ENCODE measurements at regions not wholly inside any gene's neighbourhood (a gene's known extent, or its start where the extent isn't known, plus 50 kb on each side); places are given as distances from the start of the nearest gene placed in this dataset.

DNA sequence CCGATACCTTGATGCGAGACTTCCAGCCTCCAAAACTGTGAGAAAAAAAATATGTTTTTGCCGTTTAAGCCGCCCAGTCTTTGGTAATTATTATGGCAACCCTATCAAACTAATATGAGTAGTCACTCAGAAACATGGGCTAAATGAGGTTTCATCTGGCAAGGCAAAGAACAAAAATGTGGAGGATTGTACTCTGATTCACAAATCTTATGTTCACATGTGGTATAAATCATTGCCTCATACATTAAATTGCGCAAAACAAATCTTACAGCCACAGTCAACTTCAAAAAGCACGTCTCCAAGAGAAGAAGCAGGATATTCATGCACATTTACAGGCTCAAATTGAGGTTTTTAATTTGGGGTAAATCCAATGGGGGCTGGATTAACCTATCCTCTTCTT lies 1435.4 kb upstream of the LRRTM1 start:
- intact Hi-C loops (cut with DNase I): no loop called here
- DNase-seq (ENCODE audit: missing footprints) (no peak), ATAC-seq (no peak)

DNA sequence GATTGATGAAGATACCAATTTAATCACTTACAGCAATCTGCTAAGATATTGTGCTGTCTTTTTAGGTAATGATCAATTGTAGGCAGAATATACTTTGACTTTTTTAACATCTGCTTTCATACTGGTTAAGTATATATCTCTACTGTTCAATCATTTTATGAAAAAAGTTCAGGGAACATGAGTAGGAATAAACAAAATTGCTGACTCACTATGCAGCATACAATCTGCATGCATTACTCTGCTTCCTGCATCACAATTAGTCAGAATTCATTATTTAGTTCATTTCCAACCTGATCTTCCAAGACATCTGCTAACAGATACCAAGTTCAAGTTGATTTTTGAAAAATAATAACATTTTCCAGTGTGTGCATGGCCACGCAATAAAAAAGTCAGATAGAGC lies 1430.4 kb upstream of the LRRTM1 start:
- DNase-seq (ENCODE audit: missing footprints): no peak
- intact Hi-C loops (cut with DNase I): no loop called here

DNA sequence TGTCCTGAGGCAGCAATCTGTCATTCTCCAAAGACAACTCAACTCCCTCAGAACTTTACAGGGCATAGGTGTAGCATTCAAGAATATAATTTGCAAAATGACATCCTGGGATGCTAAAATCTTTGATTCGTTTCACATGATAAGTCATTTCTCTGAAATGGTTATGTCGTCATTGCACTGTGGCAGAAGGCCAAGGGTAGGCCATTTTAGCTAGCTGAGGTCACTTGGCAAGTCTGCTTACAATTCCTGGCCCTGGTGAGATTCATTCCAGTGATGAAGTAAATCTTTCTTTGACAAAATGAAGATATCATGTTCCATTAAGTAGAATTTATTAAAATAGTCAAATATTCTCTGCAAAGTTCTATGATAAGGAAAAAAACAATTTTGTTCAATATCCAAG lies 1410.3 kb upstream of the LRRTM1 start:
- intact Hi-C loops (cut with DNase I): no loop called here
- no peak for ATAC-seq
- DNase-seq (ENCODE audit: missing footprints): no peak

More for the DNA sequence above, 1430.4 kb upstream of the LRRTM1 start:
- no peak for ATAC-seq

DNA sequence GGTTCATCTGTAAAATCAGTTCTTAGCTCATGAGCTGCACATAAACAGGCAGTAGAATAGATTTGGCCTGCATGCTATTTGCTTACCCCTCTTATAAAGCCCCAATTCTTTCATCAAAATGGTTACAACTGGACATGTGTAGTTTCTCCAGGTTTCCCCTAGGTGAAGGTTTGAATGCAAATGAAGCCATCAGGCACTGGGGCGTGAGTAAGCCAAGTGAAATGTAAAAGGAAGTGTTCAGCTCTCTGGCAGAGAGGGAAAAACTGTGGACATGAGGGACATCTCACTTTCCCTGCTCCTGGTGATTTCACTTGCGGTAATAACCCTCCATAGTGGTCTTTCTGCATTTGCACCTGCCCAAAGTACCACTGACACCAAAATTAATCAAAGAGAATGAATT lies 1402.3 kb upstream of the LRRTM1 start:
- intact Hi-C loops (cut with DNase I): no loop called here
- ATAC-seq: no peak
- no peak for DNase-seq (ENCODE audit: missing footprints)

DNA sequence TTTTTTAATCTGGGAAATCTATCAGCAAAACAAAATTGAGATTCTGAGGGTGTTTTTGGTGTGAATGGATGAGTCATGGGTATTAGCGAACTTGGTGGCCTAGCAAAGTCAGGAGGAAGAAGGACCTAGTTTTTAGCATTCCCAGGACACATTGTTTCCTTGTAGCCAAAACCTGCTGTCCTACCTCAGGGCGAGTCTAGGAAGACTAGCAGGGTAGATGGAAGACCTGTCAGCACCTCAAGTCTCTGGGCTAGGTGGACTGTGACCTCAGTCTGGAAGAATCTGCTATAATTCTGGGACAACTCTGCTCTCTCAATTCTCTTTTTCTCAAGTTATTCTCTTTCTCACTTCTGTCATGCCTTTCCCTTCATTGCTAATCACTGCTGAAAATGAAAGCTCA lies 1399.3 kb upstream of the LRRTM1 start:
- no peak for ATAC-seq
- DNase-seq (ENCODE audit: missing footprints): no peak
- intact Hi-C loops (cut with DNase I): no loop called here

DNA sequence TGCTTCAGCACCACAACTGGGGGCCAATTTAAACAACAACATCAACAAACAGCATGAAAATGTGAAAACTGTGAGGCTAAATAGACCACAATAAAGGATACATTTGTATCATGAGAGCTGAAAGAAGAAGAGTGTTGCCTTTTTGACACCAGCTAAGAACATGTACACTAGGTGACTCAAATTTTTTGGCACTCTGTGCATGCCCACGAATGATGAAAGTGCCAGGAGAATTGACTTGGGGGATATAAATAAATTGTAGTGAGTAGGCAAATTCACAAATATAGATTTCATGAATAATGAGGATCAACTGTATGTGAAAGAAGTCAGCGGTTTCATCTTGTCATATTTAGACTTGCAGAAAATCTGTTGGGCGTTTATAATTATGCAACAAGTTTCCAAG lies 1388.0 kb upstream of the LRRTM1 start:
- ATAC-seq: no peak
- DNase-seq (ENCODE audit: missing footprints): no peak
- intact Hi-C loops (cut with DNase I): no loop called here

DNA sequence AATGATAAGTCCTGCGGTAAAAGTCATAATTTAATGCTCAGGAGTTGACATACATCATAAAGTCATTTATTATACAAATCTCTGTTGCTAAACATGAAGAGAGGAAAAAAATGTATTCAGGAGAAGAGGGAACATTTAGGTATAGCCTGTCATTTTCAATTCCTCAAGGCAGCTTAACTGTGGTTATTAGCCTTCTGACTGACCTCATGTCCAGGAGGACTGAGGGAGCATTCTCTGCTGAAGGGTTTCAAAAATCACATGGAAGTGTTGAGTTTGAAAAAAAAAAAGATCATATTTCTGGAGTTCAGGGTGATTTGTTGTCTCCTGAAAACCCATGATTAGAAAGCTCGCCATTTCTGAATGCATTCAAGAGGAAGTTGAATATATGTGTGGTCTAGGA lies 1371.1 kb upstream of the LRRTM1 start:
- no peak for DNase-seq (ENCODE audit: missing footprints)
- ATAC-seq: no peak
- intact Hi-C loops (cut with DNase I): no loop called here

DNA sequence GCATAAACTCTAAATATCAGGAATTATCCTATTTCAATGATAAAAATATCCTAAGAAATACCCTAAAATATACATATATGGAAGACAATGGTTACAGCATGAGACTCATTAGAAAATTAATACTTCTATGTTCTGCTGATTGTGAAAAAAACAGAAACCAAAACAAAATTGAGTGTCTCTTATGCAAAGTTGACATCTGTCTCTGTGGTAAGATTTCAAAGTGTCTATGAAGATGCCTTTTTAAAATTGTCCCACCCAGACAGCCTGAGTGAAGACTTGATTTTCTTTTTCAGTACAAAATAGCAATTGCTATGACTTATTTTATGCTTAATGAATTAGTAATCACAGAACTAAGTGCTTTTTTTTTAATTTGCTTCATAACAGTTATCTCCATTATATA lies 1368.4 kb upstream of the LRRTM1 start:
- intact Hi-C loops (cut with DNase I): no loop called here
- DNase-seq (ENCODE audit: missing footprints): no peak
- no peak for ATAC-seq

DNA sequence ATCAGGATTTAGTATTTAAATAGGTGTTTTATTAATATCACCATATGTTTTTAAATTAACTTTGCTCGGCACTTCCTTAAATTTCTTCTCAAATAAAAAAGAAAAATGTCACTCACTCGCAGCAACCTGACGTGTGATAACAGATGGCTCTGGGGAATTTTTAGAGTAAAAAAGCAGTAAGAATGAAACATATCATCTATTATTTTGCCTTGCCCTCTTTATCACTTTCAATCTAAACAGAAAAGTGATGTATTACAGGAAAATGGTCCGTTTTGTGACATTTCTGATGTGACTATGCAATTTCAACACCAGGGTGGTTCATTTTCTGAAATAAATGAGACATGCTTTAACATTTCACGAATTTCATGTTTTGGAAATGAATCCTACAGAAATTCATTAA lies 1368.0 kb upstream of the LRRTM1 start:
- intact Hi-C loops (cut with DNase I): no loop called here
- DNase-seq (ENCODE audit: missing footprints) (no peak), ATAC-seq (no peak)

DNA sequence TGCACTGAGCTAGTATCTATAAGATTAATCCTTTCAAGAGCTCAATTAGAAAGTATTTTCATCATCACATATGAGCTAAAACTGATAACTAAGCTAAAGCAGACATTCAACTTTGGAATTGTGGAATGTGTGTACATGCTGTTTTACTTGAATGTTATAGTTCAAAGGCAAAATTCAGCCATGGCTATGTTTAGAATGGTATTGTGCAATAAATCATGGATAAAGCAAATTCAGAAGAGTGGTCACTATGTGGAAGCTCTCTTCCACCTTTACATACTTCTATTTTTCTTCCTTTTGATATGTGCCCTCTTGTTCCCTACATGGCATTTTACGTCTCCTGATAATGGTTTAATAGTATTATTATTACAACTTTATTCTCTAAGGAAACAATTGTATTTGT lies 1366.3 kb upstream of the LRRTM1 start:
- intact Hi-C loops (cut with DNase I): no loop called here
- no peak for DNase-seq (ENCODE audit: missing footprints)
- no peak for ATAC-seq

DNA sequence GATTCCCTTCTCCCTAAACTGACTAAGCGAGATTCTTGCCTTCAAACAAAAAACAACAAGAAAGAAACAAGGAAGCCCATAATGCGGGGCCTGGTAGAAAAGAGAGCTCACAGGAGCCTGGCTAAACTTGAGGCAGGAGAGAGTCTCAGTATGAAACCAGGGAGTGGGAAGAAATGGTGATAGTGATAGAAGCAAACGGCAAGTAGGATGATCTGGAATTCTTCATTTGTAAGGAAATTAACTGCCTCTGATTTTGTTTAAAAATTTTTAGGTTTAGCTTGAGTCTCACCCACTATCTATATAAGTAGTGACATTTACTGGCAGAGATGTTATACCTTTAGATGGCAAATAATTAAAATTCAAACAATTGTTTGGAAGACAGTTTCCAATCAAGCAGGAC lies 1356.5 kb upstream of the LRRTM1 start:
- no peak for DNase-seq (ENCODE audit: missing footprints)
- ATAC-seq: no peak
- intact Hi-C loops (cut with DNase I): no loop called here

DNA sequence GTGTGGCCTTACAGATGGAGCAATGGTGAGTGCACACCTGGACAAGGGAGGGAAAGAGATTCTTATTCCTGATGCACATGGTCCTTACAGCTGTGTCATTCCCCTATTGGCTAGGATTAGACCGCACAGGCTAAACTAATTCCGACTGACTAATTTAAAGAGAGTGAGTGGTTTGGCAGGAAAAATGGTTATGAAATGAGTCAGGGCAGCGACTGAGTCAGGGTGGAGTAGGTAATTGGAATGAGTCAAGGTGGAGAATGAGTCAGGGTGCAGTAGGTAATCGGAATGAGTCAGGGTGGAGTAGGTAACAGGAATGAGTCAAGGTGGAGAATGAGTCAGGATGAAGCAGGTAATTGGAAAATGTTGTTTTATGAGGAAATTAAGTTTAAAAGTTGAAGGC lies 1353.7 kb upstream of the LRRTM1 start:
- intact Hi-C loops (cut with DNase I): no loop called here
- no peak for DNase-seq (ENCODE audit: missing footprints)
- no peak for ATAC-seq

DNA sequence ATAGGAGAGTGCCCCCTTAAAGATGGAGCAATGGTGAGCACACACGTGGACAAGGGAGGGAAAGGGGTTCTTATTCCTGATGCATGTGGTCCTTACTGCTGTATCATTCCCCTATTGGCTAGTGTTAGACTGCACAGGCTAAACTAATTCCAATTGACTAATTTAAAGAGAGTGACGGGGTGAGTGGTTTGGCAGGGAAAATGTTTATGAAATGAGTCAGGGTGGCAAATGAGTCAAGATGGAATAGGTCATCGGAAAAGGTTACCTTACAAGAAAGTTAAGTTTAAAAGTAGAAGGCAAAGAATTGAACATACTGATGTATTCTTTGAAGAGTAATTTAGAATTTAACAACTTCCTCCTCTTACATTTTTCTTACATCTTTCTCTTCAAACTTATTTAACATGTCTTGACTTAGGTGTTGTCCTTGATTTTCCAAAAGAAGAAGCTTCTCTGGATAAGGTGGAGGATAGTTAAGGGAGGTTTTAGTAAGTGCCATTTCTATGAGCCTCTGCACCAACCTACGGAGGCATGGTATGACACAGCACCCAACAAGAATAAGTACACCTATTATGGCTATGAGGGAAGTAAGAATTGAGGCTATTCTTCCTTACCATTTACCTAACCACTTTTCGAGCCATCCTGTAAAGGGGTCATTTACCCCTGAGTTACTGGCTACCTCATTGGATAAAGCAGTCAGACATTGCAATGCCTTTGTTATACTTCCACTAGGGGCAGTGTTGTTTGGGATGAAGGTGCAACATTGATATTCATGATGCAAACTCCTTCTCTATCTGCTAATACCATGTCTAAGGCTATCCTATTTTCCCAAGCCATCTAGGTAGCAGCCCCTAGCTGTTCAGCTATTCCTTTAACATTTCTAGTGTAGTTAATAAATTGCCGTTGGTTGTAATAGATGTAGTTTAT lies 1345.8 kb upstream of the LRRTM1 start:
- no peak for ATAC-seq
- intact Hi-C loops (cut with DNase I): no loop called here
- DNase-seq (ENCODE audit: missing footprints): no peak

DNA sequence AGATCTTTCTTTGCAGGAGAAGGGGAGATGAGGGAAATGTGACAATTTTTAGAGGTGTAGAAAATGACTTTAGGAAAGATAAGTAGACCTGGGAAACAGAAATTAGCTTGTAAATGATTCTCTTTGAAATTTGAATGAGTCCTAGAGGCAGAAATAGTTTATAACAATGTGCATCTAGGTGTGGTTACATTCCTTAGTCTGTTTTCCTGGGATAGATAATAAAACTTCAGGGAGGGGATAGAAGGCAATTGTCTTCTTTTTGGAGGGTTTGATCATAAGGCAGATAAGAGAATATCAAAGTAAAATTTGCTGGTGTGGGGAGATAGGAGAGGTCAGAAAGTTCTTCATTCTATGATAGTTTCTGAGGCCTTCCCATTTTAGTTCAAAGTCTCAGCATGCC lies 1344.3 kb upstream of the LRRTM1 start:
- no peak for ATAC-seq
- intact Hi-C loops (cut with DNase I): no loop called here
- no peak for DNase-seq (ENCODE audit: missing footprints)

DNA sequence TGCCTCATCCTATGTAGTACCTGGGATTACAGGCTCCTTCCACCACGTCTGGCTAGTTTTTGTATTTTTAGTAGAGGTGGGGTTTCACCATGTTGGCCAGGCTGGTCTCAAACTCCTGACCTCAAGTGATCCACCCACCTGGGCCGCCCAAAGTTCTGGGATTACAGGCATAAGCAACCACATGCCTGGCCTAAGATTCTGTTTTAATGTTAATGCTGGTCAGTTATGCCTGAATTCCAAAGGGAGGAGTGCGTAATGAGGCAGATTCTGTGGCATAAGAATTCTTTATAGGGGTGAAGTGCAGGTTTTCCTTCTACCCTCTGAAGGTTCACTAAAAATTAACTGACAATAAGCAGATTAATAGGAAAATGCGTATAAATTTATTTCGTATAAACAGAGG lies 1343.8 kb upstream of the LRRTM1 start:
- ATAC-seq: no peak
- intact Hi-C loops (cut with DNase I): no loop called here
- no peak for DNase-seq (ENCODE audit: missing footprints)

DNA sequence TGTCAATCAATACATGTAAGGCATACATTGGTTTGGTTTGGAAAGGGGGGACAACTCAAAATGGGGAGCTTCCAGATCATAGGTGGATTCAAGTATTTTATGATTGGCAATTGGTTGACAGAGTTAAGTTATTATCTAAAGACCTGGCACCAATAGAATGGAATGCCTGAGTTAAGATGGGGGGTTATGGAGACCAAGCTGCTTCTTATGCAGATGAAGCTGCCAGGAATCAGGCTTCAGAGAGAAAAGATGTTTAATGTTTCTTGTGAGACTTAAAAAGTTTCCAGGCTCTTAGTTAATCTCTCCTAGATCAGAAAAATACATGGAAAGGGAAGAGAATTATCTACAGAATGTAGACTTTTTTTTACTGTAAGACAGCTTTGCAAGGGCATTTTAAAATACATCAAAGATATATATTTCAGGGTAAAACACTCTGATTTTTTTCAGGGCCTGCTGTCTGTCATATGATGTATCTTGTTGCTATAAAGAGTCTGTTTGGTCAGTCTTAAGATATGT lies 1343.2 kb upstream of the LRRTM1 start:
- DNase-seq (ENCODE audit: missing footprints) (no peak), ATAC-seq (no peak)
- intact Hi-C loops (cut with DNase I): no loop called here

DNA sequence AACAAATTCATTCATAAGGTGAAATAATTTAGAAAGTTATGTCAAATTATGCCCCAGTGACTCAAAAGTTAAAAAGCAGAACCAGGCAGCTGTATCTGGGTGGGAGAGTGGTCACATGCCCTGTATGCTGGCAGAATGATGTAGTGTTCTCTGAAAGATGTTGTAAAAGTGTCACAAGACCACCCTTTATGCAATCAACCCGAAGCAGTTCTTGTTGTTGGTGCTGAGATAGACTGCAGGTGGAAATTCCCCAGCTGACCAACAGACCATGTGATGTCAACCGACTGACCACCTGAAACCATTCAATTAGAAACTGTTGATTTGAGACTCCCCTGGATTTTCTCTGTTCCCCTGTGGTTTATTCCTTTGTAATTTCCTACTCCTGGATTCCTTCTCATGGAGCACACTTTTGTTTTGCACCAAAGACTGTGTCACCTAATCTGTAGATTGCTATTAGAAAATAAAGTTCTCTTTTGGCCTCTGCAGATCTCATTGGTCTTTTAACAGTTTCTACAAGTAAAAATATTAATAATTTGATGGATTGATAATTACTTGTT lies 1341.3 kb upstream of the LRRTM1 start:
- DNase-seq (ENCODE audit: missing footprints) (no peak), ATAC-seq (no peak)
- intact Hi-C loops (cut with DNase I): no loop called here

DNA sequence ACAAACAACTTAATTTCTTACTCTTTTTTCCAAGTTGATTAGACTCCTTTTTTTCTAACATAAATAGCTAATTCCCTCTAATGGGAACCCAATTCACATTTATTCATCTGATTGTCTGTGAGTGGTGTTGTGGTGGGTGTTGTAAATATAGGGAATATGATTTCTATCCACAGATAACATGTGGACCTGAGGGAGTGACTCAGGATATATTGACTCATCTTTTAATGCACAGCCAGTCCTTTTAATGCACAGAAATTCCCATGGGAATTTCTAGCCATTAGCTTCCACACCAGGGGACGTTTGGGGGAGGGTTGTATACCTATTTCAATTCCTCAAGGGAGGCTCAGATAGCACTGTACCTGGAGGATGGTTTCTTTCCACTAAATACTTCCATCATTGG lies 1339.6 kb upstream of the LRRTM1 start:
- ATAC-seq: no peak
- intact Hi-C loops (cut with DNase I): no loop called here

DNA sequence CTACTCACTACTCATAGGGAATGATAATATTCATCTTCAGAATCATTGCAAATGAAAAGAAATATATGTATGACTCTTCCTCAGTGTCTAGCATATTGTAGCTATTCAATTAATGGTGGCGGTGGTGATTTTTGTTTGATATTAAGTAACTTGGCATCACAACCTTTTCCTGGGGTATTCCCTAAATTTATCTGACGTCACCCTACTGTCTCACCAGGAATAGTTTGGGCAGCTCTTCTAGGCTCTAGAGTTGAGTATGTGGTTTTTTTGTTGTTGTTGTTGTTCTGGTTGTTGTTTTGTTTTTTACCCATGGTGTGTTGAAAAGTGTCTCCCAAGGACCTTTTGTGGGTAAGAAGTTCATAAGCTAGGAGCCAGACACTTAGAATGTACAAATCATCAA lies 1320.3 kb upstream of the LRRTM1 start:
- DNase-seq (ENCODE audit: missing footprints) (no peak), ATAC-seq (no peak)
- intact Hi-C loops (cut with DNase I): no loop called here

More for the DNA sequence above, 1339.6 kb upstream of the LRRTM1 start:
- DNase-seq (ENCODE audit: missing footprints): no peak

DNA sequence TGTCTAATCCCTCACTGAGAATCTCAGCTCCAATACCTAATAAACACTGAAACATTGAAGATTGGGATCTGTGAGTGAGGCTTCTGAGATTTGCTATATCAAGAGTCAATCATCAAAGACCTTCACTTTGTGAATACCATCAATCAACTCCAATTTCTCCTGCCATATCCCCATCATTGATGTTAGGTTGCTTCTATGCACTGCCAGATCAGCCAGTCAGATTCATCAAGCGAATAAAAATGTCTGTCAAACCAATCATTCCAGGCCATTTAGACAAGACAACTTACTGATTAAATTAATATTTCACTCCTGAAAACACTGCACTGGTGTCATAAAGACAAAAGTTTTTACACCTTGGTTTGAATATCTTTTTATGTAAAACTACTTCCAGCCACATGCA lies 1295.5 kb upstream of the LRRTM1 start:
- intact Hi-C loops (cut with DNase I): no loop called here
- DNase-seq (ENCODE audit: missing footprints) (no peak), ATAC-seq (no peak)

DNA sequence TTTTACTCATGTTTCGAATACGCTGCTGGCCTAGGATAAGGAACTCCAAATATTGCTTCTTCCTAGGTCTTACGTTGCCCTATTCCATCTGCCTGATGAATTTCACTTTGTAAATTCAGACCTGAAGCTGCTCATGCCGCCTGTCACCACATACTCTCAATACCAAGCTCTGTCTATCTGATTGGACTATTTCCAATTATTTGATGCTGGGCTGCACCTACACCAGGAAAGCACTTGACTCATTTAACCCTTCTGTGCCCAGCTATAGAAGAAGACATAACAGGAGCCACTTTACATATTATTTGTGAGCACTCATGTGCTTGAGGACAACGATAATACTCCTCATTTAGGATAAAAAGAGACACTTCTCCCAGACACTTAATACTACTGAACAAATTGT lies 1293.9 kb upstream of the LRRTM1 start:
- intact Hi-C loops (cut with DNase I): no loop called here
- no peak for ATAC-seq

More for the DNA sequence above, 1293.9 kb upstream of the LRRTM1 start:
- no peak for DNase-seq (ENCODE audit: missing footprints)
